Stomach (tissue), 4 donors: ENCODE measurements at regions not wholly inside any gene's neighbourhood (a gene's known extent, or its start where the extent isn't known, plus 50 kb on each side); places are given as distances from the start of the nearest gene placed in this dataset.

Experiments used
- CTCF ChIP-seq, 7 experiments: fragments of 450-650 bp in 4 of 7; fragments of 200-600 bp in 3 of 7; sonication (generic) in 3 of 7; IDR thresholded peaks; one replicate each; pipeline ENCODE4 v1.5.1; 2016 to 2019; ENCODE audit warnings: antibody characterized with exemption in 7 of 7, control low read depth in 2 of 7, mild to moderate bottlenecking in 1 of 7
- POLR2A ChIP-seq, 4 donors: fragments of 450-650 bp; IDR thresholded peaks; one replicate each; pipeline ENCODE4 v1.6.1; 2016; ENCODE audit warnings: antibody characterized with exemption in 4 of 4, control low read depth in 2 of 4, mild to moderate bottlenecking in 1 of 4, moderate library complexity in 1 of 4

- TF ChIP-seq POLR2A (IDR thresholded peaks at IDR 0.05) (no peak), CTCF (IDR thresholded peaks at IDR 0.05) (no peak)
Observed at GRCh38 chr2:223328578-223328977, 273.6 kb downstream of the SCG2 start.
